Hippocampal formation (tissue), 2 donors: ENCODE measurements at regions not wholly inside any gene's neighbourhood (a gene's known extent, or its start where the extent isn't known, plus 50 kb on each side); places are given as distances from the start of the nearest gene placed in this dataset.

ENCODE experiments used
- DNase-seq, 2 donors: peaks; one replicate each; lab custom pipeline; 2025; lab: John Stamatoyannopoulos, UW

DNA sequence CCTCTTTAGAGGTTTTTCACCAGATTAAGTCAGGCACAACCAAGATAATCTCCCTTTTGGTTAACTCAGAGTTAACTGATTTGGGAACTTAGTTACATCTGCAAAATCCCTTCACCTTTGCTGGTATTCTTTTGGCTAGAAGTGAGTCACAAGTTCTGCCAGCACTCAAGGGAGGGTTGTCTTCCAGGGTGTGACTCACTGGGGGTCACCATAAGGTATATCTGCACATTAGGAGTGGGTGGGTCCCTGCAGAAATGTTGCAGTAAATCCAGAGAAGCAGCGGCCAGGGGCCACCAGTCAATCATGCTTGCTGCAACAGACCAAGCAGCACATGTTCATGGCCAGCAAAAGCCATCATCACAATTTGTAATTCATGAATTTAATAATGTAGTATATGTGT, 59.8 kb upstream of the MAML3 start:
- DNase-seq = no peak

DNA sequence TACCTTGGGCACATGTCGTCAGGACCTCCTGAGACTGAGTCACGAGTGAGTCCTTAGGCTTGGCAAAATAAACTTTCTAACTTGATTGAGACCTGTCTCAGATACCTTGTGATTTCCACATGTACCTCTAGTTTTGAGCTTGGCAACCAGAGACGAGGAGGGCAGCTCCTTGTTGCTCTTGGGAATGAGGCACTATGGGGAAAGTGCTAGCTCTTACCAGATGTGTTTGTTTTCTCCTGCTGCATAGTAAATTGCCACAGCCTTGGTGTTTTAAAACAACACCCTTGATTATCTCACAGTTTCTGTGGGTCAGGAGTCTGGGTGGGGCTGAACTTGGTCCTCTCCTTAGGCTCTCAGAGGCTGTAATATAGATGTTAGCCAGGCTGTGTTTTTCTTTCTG, 59.1 kb upstream of the MAML3 start:
- DNase-seq = no peak

- no peak for DNase-seq
Measured at GRCh38 chr4:140212646-140213045, 58.7 kb upstream of the MAML3 start.

- no peak for DNase-seq
Measured at GRCh38 chr4:140212194-140212593, 58.2 kb upstream of the MAML3 start.

DNA sequence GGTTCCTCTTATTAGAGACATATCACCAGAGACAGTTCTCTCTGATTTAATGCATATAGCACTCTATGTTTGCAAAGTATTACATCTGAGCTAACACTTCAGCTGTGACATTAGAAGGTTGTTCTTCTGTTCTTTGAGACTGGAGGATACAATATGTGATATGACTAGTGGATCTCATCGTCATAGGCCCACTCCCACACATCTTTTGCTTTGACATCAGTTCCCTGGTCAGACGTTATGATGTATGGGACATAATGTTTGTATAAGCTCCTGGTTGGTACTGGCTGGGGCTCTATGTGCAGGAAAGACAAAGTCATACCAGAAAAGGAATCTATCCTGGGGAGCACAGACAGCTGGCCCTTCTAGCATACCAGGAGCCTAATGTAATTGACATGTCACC, 57.7 kb upstream of the MAML3 start:
- DNase-seq = no peak

- DNase-seq = no peak
Measured at GRCh38 chr4:140211161-140211560, 57.2 kb upstream of the MAML3 start.

- DNase-seq = no peak
Measured at GRCh38 chr4:140208921-140209320, 54.9 kb upstream of the MAML3 start.
